Natural killer cell (primary cell): ENCODE measurements at regions not wholly inside any gene's neighbourhood (a gene's known extent, or its start where the extent isn't known, plus 50 kb on each side); places are given as distances from the start of the nearest gene placed in this dataset.

Experiments used
- ATAC-seq, 3 donors: fragments of 150-1000 bp in 2 of 3; fragments of 200-7000 bp in 1 of 3; cut with Tn5 transposase; 1 replicate in 1 of 3; 2 replicates in 2 of 3; pipeline ENCODE4 v1.10.0; 2021; ENCODE audit warnings: mild to moderate bottlenecking in 2 of 3, moderate library complexity in 2 of 3
- DNase-seq, 2 donors: peaks; one replicate each; pipeline versions ENCODE4 v3.0.0 to v3.0.0-alpha.2; 2013 to 2021; ENCODE audit warnings: mixed read lengths in 1 of 2
- H3K27ac ChIP-seq: one replicate; pipeline ENCODE4 v1.5.1; 2013; ENCODE audit warnings: mild to moderate bottlenecking, low read length
- H3K27me3 ChIP-seq: one replicate; pipeline ENCODE4 v1.6.1; 2013; ENCODE audit warnings: low read length; ENCODE audit not compliant: control insufficient read depth, insufficient read depth
- H3K36me3 ChIP-seq: one replicate; pipeline ENCODE4 v1.6.1; 2013; ENCODE audit warnings: low read length; ENCODE audit not compliant: control insufficient read depth, insufficient read depth
- H3K4me1 ChIP-seq: one replicate; pipeline ENCODE4 v1.6.1; 2013; ENCODE audit warnings: low read length; ENCODE audit not compliant: control insufficient read depth, insufficient read depth
- H3K4me3 ChIP-seq: one replicate; pipeline ENCODE4 v1.5.1; 2013; ENCODE audit warnings: low read length
- H3K9me3 ChIP-seq: one replicate; pipeline ENCODE4 v1.6.1; 2013; ENCODE audit warnings: low read length; ENCODE audit not compliant: control insufficient read depth, insufficient read depth
- H3K27ac Mint-ChIP-seq, 2 donors: one replicate each; pipeline ENCODE4 v1.8.0; 2022; ENCODE audit warnings: mild to moderate bottlenecking in 2 of 2, mixed read lengths in 2 of 2, moderate library complexity in 1 of 2
- H3K27me3 Mint-ChIP-seq, 2 donors: one replicate each; pipeline ENCODE4 v1.8.0; 2022; ENCODE audit warnings: low read depth in 2 of 2, mixed read lengths in 2 of 2
- H3K36me3 Mint-ChIP-seq: one replicate; pipeline ENCODE4 v1.8.0; 2022; ENCODE audit warnings: mixed read lengths
- H3K4me1 Mint-ChIP-seq, 2 donors: one replicate each; pipeline ENCODE4 v1.8.0; 2022; ENCODE audit warnings: mixed read lengths in 2 of 2
- H3K4me3 Mint-ChIP-seq: one replicate; pipeline ENCODE4 v1.8.0; 2022; ENCODE audit warnings: mild to moderate bottlenecking, moderate library complexity, mixed read lengths
- H3K9me3 Mint-ChIP-seq, 2 donors: one replicate each; pipeline ENCODE4 v1.8.0; 2022; ENCODE audit warnings: mixed read lengths in 2 of 2
- CTCF ChIP-seq: fragments of 200-600 bp; IDR thresholded peaks from one replicate; pipeline ENCODE4 v1.8.0; 2022; ENCODE audit warnings: antibody characterized with exemption
- WGBS: methylation state at CpG from one replicate; pipeline ENCODE4 v1.1.7; 2013; ENCODE audit warnings: missing lambda C conversion rate; ENCODE audit not compliant: insufficient coverage; 5-methylcytosine and 5-hydroxymethylcytosine counted together
- intact Hi-C: fragments of 100-400 bp; cut with micrococcal nuclease; formaldehyde crosslinking; loops from one replicate; pipeline ENCODE4 v1.14.2; 2022

GRCh38 chr7:17558558-17559332 is 260.3 kb downstream of the AHR start:
- Histone ChIP-seq H3K27ac (no peak overlapping the region), H3K36me3 (no peaks in the 10 kb centered on the region), H3K9me3 (no peaks in the 10 kb centered on the region), H3K4me1 (no peaks in the 10 kb centered on the region), H3K4me3 (no peak overlapping the region), H3K27me3 (no peaks in the 10 kb centered on the region)
- no peaks in the 10 kb centered on the region for H3K27me3 Mint-ChIP-seq
- 96% methylated on average over 4 of the region's 4 CpGs for WGBS
- intact Hi-C loops, result no loop called here
- no peaks in the 10 kb centered on the region for H3K36me3 Mint-ChIP-seq
- H3K4me3 Mint-ChIP-seq, result no peak overlapping the region
- no peaks in the 10 kb centered on the region for H3K4me1 Mint-ChIP-seq
- DNase-seq, result no peak
- H3K9me3 Mint-ChIP-seq, result peaks cover 0 to 4% of the 10 kb centered on the region in 2 donors
- H3K27ac Mint-ChIP-seq, result no peak overlapping the region
- TF ChIP-seq CTCF, result no peak
- no peak for ATAC-seq

GRCh38 chr7:17559388-17559787 is 260.9 kb downstream of the AHR start:
- no peaks in the 10 kb centered on the region for H3K36me3 Mint-ChIP-seq
- no peaks in the 10 kb centered on the region for H3K9me3 ChIP-seq
- H3K4me3 ChIP-seq, result no peak overlapping the region
- H3K4me1 ChIP-seq, result no peaks in the 10 kb centered on the region
- H3K27me3 ChIP-seq, result no peaks in the 10 kb centered on the region
- TF ChIP-seq CTCF, result no peak
- 80% methylated on average over 1 of the region's 1 CpG for WGBS
- no peak overlapping the region for H3K27ac ChIP-seq
- no peak overlapping the region for H3K27ac Mint-ChIP-seq
- intact Hi-C loops, result no loop called here
- no peaks in the 10 kb centered on the region for H3K27me3 Mint-ChIP-seq
- H3K4me1 Mint-ChIP-seq, result no peaks in the 10 kb centered on the region
- H3K9me3 Mint-ChIP-seq, result peaks cover 2 to 4% of the 10 kb centered on the region in 2 donors
- DNase-seq, result no peak
- no peak overlapping the region for H3K4me3 Mint-ChIP-seq
- no peaks in the 10 kb centered on the region for H3K36me3 ChIP-seq
- no peak for ATAC-seq

GRCh38 chr7:17560516-17560915 is 262.1 kb downstream of the AHR start:
- intact Hi-C loops, result no loop called here
- ATAC-seq (no peak), DNase-seq (no peak)
- Mint-ChIP-seq H3K4me3 (no peak overlapping the region), H3K4me1 (no peaks in the 10 kb centered on the region), H3K27me3 (no peaks in the 10 kb centered on the region), H3K9me3 (peaks cover 2 to 4% of the 10 kb centered on the region in 2 donors), H3K36me3 (no peaks in the 10 kb centered on the region), H3K27ac (no peak overlapping the region)
- Histone ChIP-seq H3K27ac (no peak overlapping the region), H3K4me3 (no peak overlapping the region), H3K36me3 (no peaks in the 10 kb centered on the region), H3K9me3 (no peaks in the 10 kb centered on the region), H3K4me1 (no peaks in the 10 kb centered on the region), H3K27me3 (no peaks in the 10 kb centered on the region)
- TF ChIP-seq CTCF, result no peak
- 87% methylated on average over 4 of the region's 4 CpGs for WGBS

- Mint-ChIP-seq H3K27me3 (no peaks in the 10 kb centered on the region), H3K36me3 (no peaks in the 10 kb centered on the region), H3K27ac (no peak overlapping the region), H3K4me1 (no peaks in the 10 kb centered on the region), H3K9me3 (peaks cover 2 to 4% of the 10 kb centered on the region in 2 donors), H3K4me3 (no peak overlapping the region)
- no peaks in the 10 kb centered on the region for H3K9me3 ChIP-seq
- intact Hi-C loops, result no loop called here
- no peak for DNase-seq
- TF ChIP-seq CTCF, result no peak
- H3K36me3 ChIP-seq, result no peaks in the 10 kb centered on the region
- no peak for ATAC-seq
- H3K4me3 ChIP-seq, result no peak overlapping the region
- H3K4me1 ChIP-seq, result no peaks in the 10 kb centered on the region
- 90% methylated on average over 1 of the region's 2 CpGs for WGBS
- H3K27ac ChIP-seq, result no peak overlapping the region
- H3K27me3 ChIP-seq, result no peaks in the 10 kb centered on the region
Measured at GRCh38 chr7:17560966-17561365, 262.5 kb downstream of the AHR start.
